H9 (cell line): ENCODE measurements at regions not wholly inside any gene's neighbourhood (a gene's known extent, or its start where the extent isn't known, plus 50 kb on each side); places are given as distances from the start of the nearest gene placed in this dataset.

Source experiments
- DNase-seq: peaks from one replicate; pipeline ENCODE4 v3.0.0-alpha.2; 2017
- H2AFZ ChIP-seq: one replicate; pipeline ENCODE4 v1.6.1; 2013; ENCODE audit warnings: mild to moderate bottlenecking, low read length, control low read depth, moderate library complexity
- H2AK5ac ChIP-seq: 2 replicates; pipeline ENCODE4 v1.6.1; 2013; ENCODE audit warnings: low read length, control low read depth, mixed read lengths; ENCODE audit not compliant: insufficient read length
- H2BK120ac ChIP-seq: one replicate; pipeline ENCODE4 v1.6.1; 2013; ENCODE audit warnings: low read depth, mild to moderate bottlenecking, low read length, control low read depth, inconsistent platforms; ENCODE audit not compliant: poor library complexity, severe bottlenecking
- H2BK12ac ChIP-seq: 2 replicates; pipeline ENCODE4 v1.6.1; 2013; ENCODE audit warnings: low read length, control low read depth, mixed read lengths, low read depth; ENCODE audit not compliant: insufficient read length
- H2BK15ac ChIP-seq: 2 replicates; pipeline ENCODE4 v1.6.1; 2013; ENCODE audit warnings: low read depth, low read length, control low read depth
- H2BK20ac ChIP-seq: one replicate; pipeline ENCODE4 v1.6.1; 2013; ENCODE audit warnings: low read depth, mild to moderate bottlenecking, low read length, control low read depth, inconsistent platforms; ENCODE audit not compliant: poor library complexity, severe bottlenecking
- H2BK5ac ChIP-seq: 2 replicates; pipeline ENCODE4 v1.6.1; 2013; ENCODE audit warnings: low read length, control low read depth, mixed read lengths; ENCODE audit not compliant: insufficient read length
- H3K14ac ChIP-seq: 2 replicates; pipeline ENCODE4 v1.6.1; 2013; ENCODE audit warnings: low read length, control low read depth; ENCODE audit not compliant: insufficient read depth
- H3K18ac ChIP-seq: 2 replicates; pipeline ENCODE4 v1.6.1; 2013; ENCODE audit warnings: low read depth, mild to moderate bottlenecking, mixed read lengths, low read length, control low read depth; ENCODE audit not compliant: insufficient read length
- H3K23ac ChIP-seq: 2 replicates; pipeline ENCODE4 v1.6.1; 2013; ENCODE audit warnings: low read length, control low read depth, mixed read lengths, low read depth; ENCODE audit not compliant: insufficient read length
- H3K23me2 ChIP-seq: 2 replicates; pipeline ENCODE4 v1.6.1; 2013; ENCODE audit warnings: low read depth, mild to moderate bottlenecking, mixed read lengths, low read length, control low read depth; ENCODE audit not compliant: insufficient read length, poor library complexity, severe bottlenecking
- H3K27ac ChIP-seq: 2 replicates; pipeline ENCODE4 v1.5.1; 2013; ENCODE audit warnings: low read length, control low read depth, mixed read lengths, low read depth; ENCODE audit not compliant: insufficient read length
- H3K27me3 ChIP-seq: 2 replicates; pipeline ENCODE4 v1.6.1; 2013; ENCODE audit warnings: low read length, control low read depth, inconsistent platforms; ENCODE audit not compliant: insufficient read depth
- H3K4ac ChIP-seq: 2 replicates; pipeline ENCODE4 v1.6.1; 2013; ENCODE audit warnings: low read depth, mild to moderate bottlenecking, control low read depth, inconsistent platforms, low read length, moderate library complexity
- H3K4me1 ChIP-seq: 2 replicates; pipeline ENCODE4 v1.6.1; 2013; ENCODE audit warnings: low read length, control low read depth, inconsistent platforms; ENCODE audit not compliant: insufficient read depth
- H3K4me2 ChIP-seq: 2 replicates; pipeline ENCODE4 v1.6.1; 2013; ENCODE audit warnings: low read length, control low read depth, mixed read lengths; ENCODE audit not compliant: insufficient read length, insufficient read depth
- H3K56ac ChIP-seq: 2 replicates; pipeline ENCODE4 v1.6.1; 2013; ENCODE audit warnings: low read depth, mild to moderate bottlenecking, mixed read lengths, low read length, control low read depth; ENCODE audit not compliant: insufficient read length
- H3K79me1 ChIP-seq: 2 replicates; pipeline ENCODE4 v1.6.1; 2013; ENCODE audit warnings: low read depth, mild to moderate bottlenecking, moderate library complexity, low read length, control low read depth, inconsistent platforms; ENCODE audit not compliant: insufficient read depth, poor library complexity, severe bottlenecking
- H3K79me2 ChIP-seq: 2 replicates; pipeline ENCODE4 v1.6.1; 2013; ENCODE audit warnings: low read length, control low read depth, inconsistent platforms; ENCODE audit not compliant: insufficient read depth
- H3K9ac ChIP-seq: 2 replicates; pipeline ENCODE4 v1.6.1; 2013; ENCODE audit warnings: low read length, control low read depth, mixed read lengths; ENCODE audit not compliant: insufficient read length; ENCODE audit errors: extremely low read depth
- H3K9me3 ChIP-seq: one replicate; pipeline ENCODE4 v1.6.1; 2013; ENCODE audit warnings: low read depth, low read length, inconsistent platforms; ENCODE audit not compliant: control insufficient read depth
- H3T11ph ChIP-seq: one replicate; pipeline ENCODE4 v1.6.1; 2013; ENCODE audit warnings: mild to moderate bottlenecking, low read length, control low read depth, inconsistent platforms
- H4K20me1 ChIP-seq: one replicate; pipeline ENCODE4 v1.6.1; 2013; ENCODE audit not compliant: control insufficient read depth, insufficient read length, insufficient read depth
- H4K5ac ChIP-seq: 2 replicates; pipeline ENCODE4 v1.6.1; 2013; ENCODE audit warnings: low read depth, mild to moderate bottlenecking, mixed read lengths, low read length, control low read depth; ENCODE audit not compliant: insufficient read length
- H4K8ac ChIP-seq: replicated peaks from 2 replicates; pipeline ENCODE4 v1.6.1; 2013; ENCODE audit warnings: low read length, control low read depth, mixed read lengths, low read depth; ENCODE audit not compliant: insufficient read length
- H4K91ac ChIP-seq: 2 replicates; pipeline ENCODE4 v1.6.1; 2013; ENCODE audit warnings: low read depth, mild to moderate bottlenecking, moderate library complexity, mixed read lengths, low read length, control low read depth; ENCODE audit not compliant: insufficient read length
- H3K27ac Mint-ChIP-seq, 3 experiments: 2 replicates in 2 of 3; 3 replicates in 1 of 3; pipeline ENCODE4 v1.8.0; 2020 to 2021; ENCODE audit warnings: mixed read lengths in 3 of 3, mild to moderate bottlenecking in 1 of 3, moderate library complexity in 1 of 3
- H3K27me3 Mint-ChIP-seq: 2 replicates; pipeline ENCODE4 v1.8.0; 2021; ENCODE audit warnings: low read depth, mild to moderate bottlenecking, moderate library complexity, mixed read lengths
- H3K36me3 Mint-ChIP-seq, 3 experiments: 2 replicates in 2 of 3; 3 replicates in 1 of 3; pipeline ENCODE4 v1.8.0; 2020 to 2021; ENCODE audit warnings: low read depth in 3 of 3, mixed read lengths in 3 of 3; ENCODE audit not compliant: insufficient read depth in 1 of 3
- H3K4me1 Mint-ChIP-seq, 2 experiments: 2 replicates each; pipeline ENCODE4 v1.8.0; 2020; ENCODE audit warnings: mixed read lengths in 2 of 2
- H3K4me3 Mint-ChIP-seq, 2 experiments: 2 replicates in 1 of 2; 3 replicates in 1 of 2; pipeline ENCODE4 v1.8.0; 2020 to 2021; ENCODE audit warnings: mild to moderate bottlenecking in 2 of 2, mixed read lengths in 2 of 2, moderate library complexity in 1 of 2
- H3K9me3 Mint-ChIP-seq, 2 experiments: 2 replicates in 1 of 2; 3 replicates in 1 of 2; pipeline ENCODE4 v1.8.0; 2020; ENCODE audit warnings: mild to moderate bottlenecking in 2 of 2, mixed read lengths in 2 of 2, moderate library complexity in 1 of 2
- WGBS: extraction: QIAGEN DNeasy Blood & Tissue Kit; methylation state at CpG from one replicate; pipeline ENCODE4 v1.1.7; 2013; ENCODE audit warnings: missing lambda C conversion rate, low lambda C conversion rate, mixed read lengths; ENCODE audit not compliant: insufficient read length; ENCODE audit errors: extremely low coverage; 5-methylcytosine and 5-hydroxymethylcytosine counted together
- TF ChIP-seq, protein P1 (sequence below): fragments of 200-600 bp; sonication (generic); conservative IDR thresholded peaks from 3 replicates; pipeline ENCODE4 v1.8.0; 2021; ENCODE audit warnings: antibody characterized with exemption, mild to moderate bottlenecking

DNA sequence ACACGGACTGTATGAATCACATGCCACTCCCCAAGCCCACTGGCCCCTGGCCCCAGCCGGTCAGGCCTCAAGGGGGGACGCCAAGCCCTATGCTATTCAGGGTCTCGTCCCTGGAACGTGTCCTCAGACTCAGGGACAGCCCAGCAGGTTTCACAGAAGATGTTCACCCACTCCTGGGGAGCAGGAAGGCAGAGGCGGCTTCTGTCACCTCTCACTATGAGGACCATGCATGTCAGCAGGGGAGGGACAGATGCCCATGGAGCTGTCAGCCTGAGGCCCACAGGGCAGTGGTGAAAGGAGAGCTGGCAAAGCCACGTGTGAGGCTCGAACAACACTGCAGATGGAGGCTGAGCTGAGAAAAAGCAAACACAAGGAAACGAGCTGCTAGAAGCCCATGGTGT lies 192.0 kb downstream of the SHANK2 start:
- no peak overlapping the region for H2BK12ac ChIP-seq
- H3K4me1 Mint-ChIP-seq = peaks cover 13% of the 10 kb centered on the region in 2 experiments

More for the DNA sequence above, 192.0 kb downstream of the SHANK2 start:
- no peak overlapping the region for H2BK120ac ChIP-seq
- Mint-ChIP-seq H3K27ac (peak overlapping the region in 2 of 3 experiments; percentile 59 to 95; a peak in 5 of 7 replicates), H3K4me3 (no peak overlapping the region), H3K36me3 (peaks cover 11 to 13% (median 12%) of the 10 kb centered on the region in 3 experiments), H3K27me3 (no peaks in the 10 kb centered on the region), H3K9me3 (no peaks in the 10 kb centered on the region)
- H3K79me2 ChIP-seq = no peaks in the 10 kb centered on the region
- no peak overlapping the region for H3K14ac ChIP-seq
- TF ChIP-seq, protein P1, sequence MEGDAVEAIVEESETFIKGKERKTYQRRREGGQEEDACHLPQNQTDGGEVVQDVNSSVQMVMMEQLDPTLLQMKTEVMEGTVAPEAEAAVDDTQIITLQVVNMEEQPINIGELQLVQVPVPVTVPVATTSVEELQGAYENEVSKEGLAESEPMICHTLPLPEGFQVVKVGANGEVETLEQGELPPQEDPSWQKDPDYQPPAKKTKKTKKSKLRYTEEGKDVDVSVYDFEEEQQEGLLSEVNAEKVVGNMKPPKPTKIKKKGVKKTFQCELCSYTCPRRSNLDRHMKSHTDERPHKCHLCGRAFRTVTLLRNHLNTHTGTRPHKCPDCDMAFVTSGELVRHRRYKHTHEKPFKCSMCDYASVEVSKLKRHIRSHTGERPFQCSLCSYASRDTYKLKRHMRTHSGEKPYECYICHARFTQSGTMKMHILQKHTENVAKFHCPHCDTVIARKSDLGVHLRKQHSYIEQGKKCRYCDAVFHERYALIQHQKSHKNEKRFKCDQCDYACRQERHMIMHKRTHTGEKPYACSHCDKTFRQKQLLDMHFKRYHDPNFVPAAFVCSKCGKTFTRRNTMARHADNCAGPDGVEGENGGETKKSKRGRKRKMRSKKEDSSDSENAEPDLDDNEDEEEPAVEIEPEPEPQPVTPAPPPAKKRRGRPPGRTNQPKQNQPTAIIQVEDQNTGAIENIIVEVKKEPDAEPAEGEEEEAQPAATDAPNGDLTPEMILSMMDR = no peak
- H2AK5ac ChIP-seq = no peak overlapping the region
- no peak overlapping the region for H2BK15ac ChIP-seq
- no peak overlapping the region for H4K5ac ChIP-seq
- no peak overlapping the region for H3K18ac ChIP-seq
- H3K4me2 ChIP-seq = no peak overlapping the region
- H3K27me3 ChIP-seq = no peaks in the 10 kb centered on the region; the same call in 1 of the 2 replicates
- no CpG with 5 or more reads among the region's 9 CpGs for WGBS
- H3K23ac ChIP-seq = no peak overlapping the region
- no peaks in the 10 kb centered on the region for H3K23me2 ChIP-seq
- no peak overlapping the region for H3K4ac ChIP-seq
- H3K9ac ChIP-seq = no peak overlapping the region
- no peaks in the 10 kb centered on the region for H3K79me1 ChIP-seq
- H3K4me1 ChIP-seq = no peaks in the 10 kb centered on the region
- H3T11ph ChIP-seq = no peak overlapping the region
- H3K9me3 ChIP-seq = no peaks in the 10 kb centered on the region
- H3K56ac ChIP-seq = no peak overlapping the region
- H2AFZ ChIP-seq = no peak overlapping the region
- no peak overlapping the region for H2BK20ac ChIP-seq
- H4K20me1 ChIP-seq = no peaks in the 10 kb centered on the region
- H4K8ac ChIP-seq = no peak overlapping the region
- no peak for DNase-seq
- no peak overlapping the region for H3K27ac ChIP-seq
- no peak overlapping the region for H4K91ac ChIP-seq
- H2BK5ac ChIP-seq = no peak overlapping the region
